ENCODE measurements at regions not wholly inside any gene's neighbourhood (a gene's known extent, or its start where the extent isn't known, plus 50 kb on each side); places are given as distances from the start of the nearest gene placed in this dataset.

- H3K27me3 ChIP-seq = no peaks in the 10 kb centered on the region
- H3K4me3 ChIP-seq = no peak overlapping the region
- H3K27ac ChIP-seq = no peak overlapping the region
- no peaks in the 10 kb centered on the region for H3K9me3 ChIP-seq (replicated peaks)
- no peaks in the 10 kb centered on the region for H3K4me1 ChIP-seq
- DNase-seq = no peak
- H3K36me3 ChIP-seq = no peaks in the 10 kb centered on the region; the same call in 1 of the 2 replicates
Measured at GRCh38 chr5:86749841-86750240, 132.1 kb downstream of the COX7C start.

- no peak overlapping the region for H3K4me3 ChIP-seq
- peaks cover 5% of the 10 kb centered on the region; the same call in 1 of the 2 replicates for H3K4me1 ChIP-seq
- DNase-seq = no peak
- no peaks in the 10 kb centered on the region for H3K27me3 ChIP-seq
- H3K27ac ChIP-seq = no peak overlapping the region
- H3K9me3 ChIP-seq (replicated peaks) = no peaks in the 10 kb centered on the region
- H3K36me3 ChIP-seq = no peaks in the 10 kb centered on the region
Measured at GRCh38 chr5:86756839-86757238, 139.1 kb downstream of the COX7C start.

DNA sequence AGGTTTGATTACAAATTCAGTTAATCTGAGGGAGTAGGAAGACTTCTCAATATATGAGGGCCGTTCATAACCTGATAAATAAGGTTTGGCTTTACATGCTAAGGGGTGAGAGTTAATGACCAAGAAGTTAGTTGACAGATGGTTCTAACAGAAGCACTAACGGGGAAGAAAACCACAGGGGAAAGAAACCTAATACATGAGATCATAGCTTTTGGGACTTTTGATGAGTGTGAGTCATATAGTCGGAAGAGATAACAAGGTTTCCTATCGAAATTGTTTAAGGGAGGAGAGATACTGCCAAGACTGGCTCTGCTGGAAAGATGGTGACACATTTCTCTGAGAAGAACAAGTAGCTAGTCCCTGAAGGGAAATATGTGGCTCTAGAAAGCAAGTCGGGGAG is 140.1 kb downstream of the COX7C start:
- Histone ChIP-seq H3K4me3 (no peak overlapping the region), H3K36me3 (no peaks in the 10 kb centered on the region), H3K27me3 (no peaks in the 10 kb centered on the region), H3K4me1 (peaks cover 5% of the 10 kb centered on the region; the same call in 1 of the 2 replicates), H3K27ac (no peak overlapping the region), H3K9me3 (replicated peaks) (no peaks in the 10 kb centered on the region)
- peak in 1 of 2 experiments; percentile 36 for DNase-seq

- Histone ChIP-seq H3K4me1 (peaks cover 5% of the 10 kb centered on the region; the same call in 1 of the 2 replicates), H3K9me3 (replicated peaks) (no peaks in the 10 kb centered on the region), H3K27me3 (no peaks in the 10 kb centered on the region), H3K4me3 (no peak overlapping the region), H3K27ac (no peak overlapping the region), H3K36me3 (no peaks in the 10 kb centered on the region)
- DNase-seq = no peak
Measured at GRCh38 chr5:86760661-86761060, 142.9 kb downstream of the COX7C start.

GRCh38 chr5:86763929-86764328 is 146.2 kb downstream of the COX7C start:
- no peak for DNase-seq
- no peak overlapping the region for H3K4me3 ChIP-seq
- H3K9me3 ChIP-seq (replicated peaks) = no peaks in the 10 kb centered on the region
- H3K27me3 ChIP-seq = no peaks in the 10 kb centered on the region
- no peaks in the 10 kb centered on the region for H3K4me1 ChIP-seq
- no peak overlapping the region for H3K27ac ChIP-seq
- no peaks in the 10 kb centered on the region for H3K36me3 ChIP-seq

DNA sequence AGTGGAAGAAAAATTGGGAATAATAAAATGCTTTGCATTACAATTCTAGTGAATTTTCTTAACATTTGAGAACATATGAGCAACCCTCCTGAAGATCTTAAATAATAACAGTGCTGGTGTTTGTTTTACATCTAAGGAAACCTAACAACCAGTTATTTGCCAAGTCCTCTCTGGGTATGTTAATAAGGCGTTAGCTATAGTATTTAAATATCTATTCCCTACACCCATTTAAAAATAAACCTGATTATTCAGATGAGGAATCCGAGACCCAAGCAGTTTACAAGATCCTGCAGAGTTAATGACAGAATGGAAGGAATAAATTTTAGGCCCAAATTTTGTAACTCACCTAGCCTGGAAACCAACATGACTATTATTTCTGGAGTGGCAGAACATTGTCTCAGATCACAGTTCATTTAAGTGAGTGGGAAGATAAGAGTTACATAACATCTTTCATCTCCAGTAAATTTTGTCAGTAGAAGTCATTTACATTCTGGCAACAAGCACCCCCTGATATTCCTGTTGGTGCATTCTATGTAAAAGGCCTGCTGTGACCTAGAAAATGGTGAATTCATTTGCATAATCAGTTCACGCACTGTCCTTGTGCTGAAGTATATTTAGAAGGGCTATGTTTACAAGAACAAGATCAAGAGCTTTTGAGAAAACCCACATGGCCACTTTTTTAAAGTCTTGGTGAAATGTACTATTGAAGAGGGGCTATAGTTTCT is 148.2 kb downstream of the COX7C start:
- Histone ChIP-seq H3K4me3 (no peak overlapping the region), H3K27me3 (no peaks in the 10 kb centered on the region), H3K9me3 (replicated peaks) (no peaks in the 10 kb centered on the region), H3K36me3 (no peaks in the 10 kb centered on the region), H3K4me1 (no peaks in the 10 kb centered on the region), H3K27ac (no peak overlapping the region)
- DNase-seq = no peak

DNA sequence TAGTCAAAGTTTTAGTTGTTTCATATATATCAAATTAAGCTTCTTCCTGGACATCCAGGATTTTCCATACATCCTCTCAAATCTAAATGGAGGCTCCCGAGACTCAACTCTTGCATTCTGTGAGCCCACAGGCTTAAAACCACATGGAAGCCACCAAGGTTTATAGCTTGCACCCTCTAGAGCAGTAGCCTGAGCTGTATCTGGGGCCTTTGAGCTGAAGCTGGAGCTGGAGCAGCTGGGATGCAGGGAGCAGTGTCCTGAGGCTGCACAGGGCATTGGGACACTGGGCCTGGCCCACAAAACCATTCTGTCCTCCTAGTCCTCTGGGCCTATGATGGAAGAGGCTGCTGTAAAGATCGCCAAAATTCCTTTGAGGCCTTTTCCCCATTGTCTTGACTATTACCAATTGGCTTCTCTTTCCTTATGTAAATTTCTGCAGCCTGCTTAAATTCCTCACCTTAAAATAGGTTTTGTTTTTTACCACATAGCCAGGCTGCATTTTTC is 151.0 kb downstream of the COX7C start:
- Histone ChIP-seq H3K4me3 (no peak overlapping the region), H3K4me1 (no peaks in the 10 kb centered on the region), H3K27me3 (no peaks in the 10 kb centered on the region), H3K27ac (no peak overlapping the region), H3K36me3 (no peaks in the 10 kb centered on the region), H3K9me3 (replicated peaks) (no peaks in the 10 kb centered on the region)
- no peak for DNase-seq

DNA sequence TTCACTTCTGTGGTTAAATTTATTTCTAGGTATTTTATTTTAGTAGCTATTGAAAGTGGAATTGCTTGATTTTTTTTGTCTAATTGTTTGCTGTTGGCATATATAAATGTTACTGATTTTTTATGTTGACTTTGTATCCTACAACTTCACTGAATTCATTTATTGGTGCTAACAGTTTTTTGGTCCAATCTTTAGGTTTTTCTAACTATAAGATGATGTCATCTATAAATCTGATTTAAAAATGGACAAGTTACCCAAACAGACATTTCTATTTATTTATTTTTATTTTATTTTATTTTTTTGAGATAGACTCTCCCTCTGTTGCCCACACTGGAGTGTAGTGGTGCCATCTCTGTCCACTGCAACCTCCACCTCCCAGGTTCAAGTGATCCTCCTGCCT is 162.3 kb downstream of the COX7C start:
- Histone ChIP-seq H3K27ac (no peak overlapping the region), H3K9me3 (replicated peaks) (no peaks in the 10 kb centered on the region), H3K4me1 (no peaks in the 10 kb centered on the region), H3K36me3 (no peaks in the 10 kb centered on the region), H3K27me3 (no peaks in the 10 kb centered on the region), H3K4me3 (no peak overlapping the region)
- no peak for DNase-seq

GRCh38 chr5:86786955-86787354 is 169.2 kb downstream of the COX7C start:
- no peak for DNase-seq
- Histone ChIP-seq H3K27me3 (no peaks in the 10 kb centered on the region), H3K27ac (no peak overlapping the region), H3K4me3 (no peak overlapping the region), H3K36me3 (no peaks in the 10 kb centered on the region), H3K4me1 (no peaks in the 10 kb centered on the region), H3K9me3 (replicated peaks) (no peaks in the 10 kb centered on the region)

- no peaks in the 10 kb centered on the region for H3K36me3 ChIP-seq
- no peaks in the 10 kb centered on the region for H3K9me3 ChIP-seq (replicated peaks)
- no peaks in the 10 kb centered on the region for H3K4me1 ChIP-seq
- DNase-seq = no peak
- H3K27me3 ChIP-seq = no peaks in the 10 kb centered on the region
- H3K4me3 ChIP-seq = no peak overlapping the region
- H3K27ac ChIP-seq = no peak overlapping the region
Measured at GRCh38 chr5:86795659-86796058, 177.9 kb downstream of the COX7C start.

DNA sequence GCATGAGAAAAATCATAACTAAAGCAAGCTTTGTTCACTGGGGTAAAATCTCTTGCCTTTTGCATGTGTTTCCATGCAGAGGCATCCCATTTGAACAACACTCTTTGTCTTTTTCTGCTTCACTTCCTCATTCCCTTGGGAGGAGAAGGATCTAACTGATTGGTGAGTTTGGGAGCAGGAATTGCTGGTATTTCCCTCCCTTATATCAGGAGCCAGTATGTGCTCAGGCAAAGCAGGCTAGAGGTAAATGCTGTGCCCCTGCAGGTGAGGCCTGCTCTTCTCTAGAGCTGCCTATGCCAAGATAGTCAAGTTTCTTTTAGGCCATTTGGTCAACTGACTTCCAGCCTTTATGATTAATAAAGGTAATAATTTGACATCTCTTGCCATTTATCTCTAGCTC is 179.9 kb downstream of the COX7C start:
- H3K36me3 ChIP-seq = no peaks in the 10 kb centered on the region
- no peaks in the 10 kb centered on the region for H3K9me3 ChIP-seq (replicated peaks)
- no peaks in the 10 kb centered on the region for H3K27me3 ChIP-seq
- no peak overlapping the region for H3K4me3 ChIP-seq
- H3K4me1 ChIP-seq = no peaks in the 10 kb centered on the region
- no peak for DNase-seq
- no peak overlapping the region for H3K27ac ChIP-seq

GRCh38 chr5:86806206-86806605 is 188.5 kb downstream of the COX7C start:
- DNase-seq = no peak
- Histone ChIP-seq H3K4me3 (no peak overlapping the region), H3K9me3 (replicated peaks) (0 out of 2 replicates have a peak, but pooled peaks cover 5% of the 10 kb centered on the region), H3K27me3 (no peaks in the 10 kb centered on the region), H3K4me1 (no peaks in the 10 kb centered on the region), H3K36me3 (no peaks in the 10 kb centered on the region), H3K27ac (no peak overlapping the region)

- H3K4me1 ChIP-seq = no peaks in the 10 kb centered on the region
- H3K4me3 ChIP-seq = no peak overlapping the region
- 0 out of 2 replicates have a peak, but pooled peaks cover 5% of the 10 kb centered on the region for H3K9me3 ChIP-seq (replicated peaks)
- no peaks in the 10 kb centered on the region for H3K36me3 ChIP-seq
- H3K27me3 ChIP-seq = no peaks in the 10 kb centered on the region
- peak; percentile 4 to 33 for DNase-seq
- no peak overlapping the region for H3K27ac ChIP-seq
Measured at GRCh38 chr5:86807046-86808031, 189.6 kb downstream of the COX7C start.

GRCh38 chr5:86814315-86814714 is 196.6 kb downstream of the COX7C start:
- Histone ChIP-seq H3K9me3 (replicated peaks) (no peaks in the 10 kb centered on the region), H3K27me3 (no peaks in the 10 kb centered on the region), H3K4me3 (no peak overlapping the region), H3K4me1 (no peaks in the 10 kb centered on the region), H3K36me3 (no peaks in the 10 kb centered on the region), H3K27ac (no peak overlapping the region)
- no peak for DNase-seq

DNA sequence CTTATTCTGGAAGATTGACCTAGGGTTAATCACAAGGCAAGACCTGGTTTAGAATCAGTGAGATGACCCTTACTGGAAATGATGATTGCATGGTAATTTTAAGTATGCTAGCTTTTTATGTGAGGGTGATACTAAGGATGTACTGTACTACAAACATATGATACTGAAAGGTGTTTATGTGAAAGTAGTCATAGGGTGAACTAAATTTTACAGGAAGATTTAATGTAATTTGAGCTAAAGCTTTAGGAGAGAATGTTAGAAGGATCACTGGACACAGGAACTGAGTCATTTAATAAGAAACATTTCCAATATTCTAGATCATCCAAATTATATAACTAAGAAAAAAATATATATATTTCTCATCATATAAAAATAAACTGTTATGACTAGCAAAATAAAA is 197.2 kb downstream of the COX7C start:
- H3K27me3 ChIP-seq = no peaks in the 10 kb centered on the region
- no peaks in the 10 kb centered on the region for H3K9me3 ChIP-seq (replicated peaks)
- no peaks in the 10 kb centered on the region for H3K4me1 ChIP-seq
- no peak overlapping the region for H3K4me3 ChIP-seq
- no peaks in the 10 kb centered on the region for H3K36me3 ChIP-seq
- DNase-seq = no peak
- no peak overlapping the region for H3K27ac ChIP-seq

Measured in SJCRH30 (cell line).